Activated gamma-delta T cell treated with Interleukin-2 at 50 U/mL for 16 hours (primary cell): ENCODE measurements at regions not wholly inside any gene's neighbourhood (a gene's known extent, or its start where the extent isn't known, plus 50 kb on each side); places are given as distances from the start of the nearest gene placed in this dataset.
"Not testable (repeated sequence)": the region's sequence is repeated elsewhere in the genome, so short reads cannot be mapped to it uniquely, and the experiment has no call there.

Experiments used
- DNase-seq: peaks from one replicate; pipeline ENCODE4 v3.0.0-alpha.2; 2020

GRCh38 chr2:16250056-16250425 is 309.7 kb downstream of the MYCN start:
- no peak for DNase-seq

GRCh38 chr2:16249246-16250055 is 309.1 kb downstream of the MYCN start:
- no peak for DNase-seq

GRCh38 chr2:16248571-16249105 is 308.3 kb downstream of the MYCN start:
- DNase-seq: no peak

GRCh38 chr2:16247326-16248122 is 307.2 kb downstream of the MYCN start:
- no peak for DNase-seq

GRCh38 chr2:16246911-16247310 is 306.6 kb downstream of the MYCN start:
- no peak for DNase-seq

- DNase-seq: no peak
Measured at GRCh38 chr2:16246281-16246850, 306.0 kb downstream of the MYCN start.

GRCh38 chr2:16245481-16246054 is 305.2 kb downstream of the MYCN start:
- no peak for DNase-seq

GRCh38 chr2:16244966-16245320 is 304.6 kb downstream of the MYCN start:
- DNase-seq: no peak

GRCh38 chr2:16244153-16244965 is 304.0 kb downstream of the MYCN start:
- no peak for DNase-seq

GRCh38 chr2:16243411-16243996 is 303.2 kb downstream of the MYCN start:
- no peak for DNase-seq

- no peak for DNase-seq
Measured at GRCh38 chr2:16242906-16243305, 302.6 kb downstream of the MYCN start.

GRCh38 chr2:16241166-16242160 is 301.1 kb downstream of the MYCN start:
- no peak for DNase-seq

GRCh38 chr2:16240402-16240801 is 300.1 kb downstream of the MYCN start:
- DNase-seq: no peak

GRCh38 chr2:16239296-16239850 is 299.0 kb downstream of the MYCN start:
- DNase-seq: no peak

- no peak for DNase-seq
Measured at GRCh38 chr2:16238786-16239185, 298.4 kb downstream of the MYCN start.

- DNase-seq: no peak
Measured at GRCh38 chr2:16238001-16238761, 297.8 kb downstream of the MYCN start.

GRCh38 chr2:16235747-16236146 is 295.4 kb downstream of the MYCN start:
- DNase-seq: no peak

GRCh38 chr2:16235291-16235690 is 294.9 kb downstream of the MYCN start:
- DNase-seq: not testable (repeated sequence)

GRCh38 chr2:16228951-16229350 is 288.6 kb downstream of the MYCN start:
- no peak for DNase-seq

- no peak for DNase-seq
Measured at GRCh38 chr2:16228471-16228870, 288.1 kb downstream of the MYCN start.
